Tibial artery (tissue), 4 donors: ENCODE measurements at regions not wholly inside any gene's neighbourhood (a gene's known extent, or its start where the extent isn't known, plus 50 kb on each side); places are given as distances from the start of the nearest gene placed in this dataset.

Source experiments
- DNase-seq, 2 donors: peaks; one replicate each; pipeline ENCODE4 v3.0.0-alpha.2; 2019
- H3K27ac ChIP-seq, 2 donors: fragments of 200-600 bp; sonication (generic) in 1 of 2; 1 replicate in 1 of 2; 2 replicates in 1 of 2; pipeline ENCODE4 v1.5.1; 2018 to 2019; ENCODE audit warnings: mild to moderate bottlenecking in 1 of 2
- H3K27me3 ChIP-seq, 2 donors: fragments of 200-600 bp; sonication (generic) in 1 of 2; one replicate each; pipeline versions ENCODE4 v1.5.1 to v1.6.0; 2016 to 2019
- H3K36me3 ChIP-seq, 3 donors: fragments of 200-600 bp; sonication (generic) in 2 of 3; one replicate each; pipeline ENCODE4 v1.5.1; 2016 to 2019; ENCODE audit warnings: mild to moderate bottlenecking in 2 of 3
- H3K4me1 ChIP-seq, 4 donors: fragments of 200-600 bp; sonication (generic) in 2 of 4; 1 replicate in 3 of 4; 2 replicates in 1 of 4; pipeline ENCODE4 v1.5.1; 2016 to 2019
- H3K4me3 ChIP-seq, 2 donors: fragments of 200-600 bp; sonication (generic) in 1 of 2; 1 replicate in 1 of 2; 2 replicates in 1 of 2; pipeline ENCODE4 v1.5.1; 2018 to 2019; ENCODE audit warnings: mild to moderate bottlenecking in 2 of 2
- H3K9me3 ChIP-seq, 3 donors: fragments of 200-600 bp; sonication (generic) in 1 of 3; one replicate each; pipeline ENCODE4 v1.5.1; 2016 to 2019
- CTCF ChIP-seq, 2 experiments: fragments of 200-600 bp in 1 of 2; fragments of 450-650 bp in 1 of 2; IDR thresholded peaks; one replicate each; pipeline ENCODE4 v1.5.1; 2017 to 2019; ENCODE audit warnings: antibody characterized with exemption in 2 of 2, mild to moderate bottlenecking in 1 of 2, moderate library complexity in 1 of 2
- intact Hi-C: fragments of 100-400 bp; cut with DNase I; formaldehyde crosslinking; loops from one replicate; pipeline ENCODE4 v1.15.0; 2023; ENCODE audit warnings: low total_unique reads

GRCh38 chr6:78101387-78101786, 448.5 kb downstream of the MEI4 start:
- Histone ChIP-seq H3K27me3 (no peaks in the 10 kb centered on the region), H3K9me3 (no peaks in the 10 kb centered on the region), H3K27ac (no peak overlapping the region), H3K4me3 (no peak overlapping the region), H3K36me3 (no peaks in the 10 kb centered on the region), H3K4me1 (no peaks in the 10 kb centered on the region)
- no peak for DNase-seq
- no peak for TF ChIP-seq CTCF (IDR thresholded peaks at IDR 0.05)
- intact Hi-C loops = no loop called here

- no peaks in the 10 kb centered on the region for H3K36me3 ChIP-seq
- H3K27me3 ChIP-seq = no peaks in the 10 kb centered on the region
- no peak overlapping the region for H3K27ac ChIP-seq
- no peak for DNase-seq
- TF ChIP-seq CTCF (IDR thresholded peaks at IDR 0.05) = no peak
- no peaks in the 10 kb centered on the region for H3K4me1 ChIP-seq
- intact Hi-C loops = no loop called here
- H3K9me3 ChIP-seq = no peaks in the 10 kb centered on the region
- no peak overlapping the region for H3K4me3 ChIP-seq
These were observed 457.8 kb downstream of the MEI4 start for GRCh38 chr6:78110641-78111040.

- no peak for DNase-seq
- TF ChIP-seq CTCF (IDR thresholded peaks at IDR 0.05) = no peak
- Histone ChIP-seq H3K27me3 (no peaks in the 10 kb centered on the region), H3K4me3 (no peak overlapping the region), H3K9me3 (no peaks in the 10 kb centered on the region), H3K27ac (no peak overlapping the region), H3K4me1 (no peaks in the 10 kb centered on the region), H3K36me3 (no peaks in the 10 kb centered on the region)
- intact Hi-C loops = loop anchor here (5.0 kb wide), 1 partner anchor 926 kb away; no protein-coding TSS in a partner anchor
These were observed 465.1 kb downstream of the MEI4 start for GRCh38 chr6:78117966-78118365.

- DNase-seq = no peak
- no peaks in the 10 kb centered on the region for H3K4me1 ChIP-seq
- H3K9me3 ChIP-seq = peaks cover 0 to 7% (median 0%) of the 10 kb centered on the region in 3 donors
- H3K27ac ChIP-seq = no peak overlapping the region
- no peaks in the 10 kb centered on the region for H3K27me3 ChIP-seq
- intact Hi-C loops = no loop called here
- H3K36me3 ChIP-seq = no peaks in the 10 kb centered on the region
- H3K4me3 ChIP-seq = no peak overlapping the region
- TF ChIP-seq CTCF (IDR thresholded peaks at IDR 0.05) = no peak
These were observed 478.7 kb downstream of the MEI4 start for GRCh38 chr6:78131521-78131920.

- Histone ChIP-seq H3K9me3 (peaks cover 0 to 7% (median 0%) of the 10 kb centered on the region in 3 donors), H3K27me3 (no peaks in the 10 kb centered on the region), H3K4me1 (no peaks in the 10 kb centered on the region), H3K36me3 (no peaks in the 10 kb centered on the region), H3K27ac (no peak overlapping the region), H3K4me3 (no peak overlapping the region)
- TF ChIP-seq CTCF (IDR thresholded peaks at IDR 0.05) = no peak
- no peak for DNase-seq
- intact Hi-C loops = no loop called here
These were observed 480.0 kb downstream of the MEI4 start for GRCh38 chr6:78132671-78133410.
